GM12873 (cell line): ENCODE measurements at regions not wholly inside any gene's neighbourhood (a gene's known extent, or its start where the extent isn't known, plus 50 kb on each side); places are given as distances from the start of the nearest gene placed in this dataset.

Source experiments
- TF ChIP-seq, protein P1 (sequence below): IDR thresholded peaks from 2 replicates; pipeline ENCODE4 v1.5.1; 2012; ENCODE audit warnings: low read depth, mild to moderate bottlenecking, moderate library complexity, low read length, control low read depth; ENCODE audit not compliant: insufficient read depth; ENCODE audit errors: missing control alignments

DNA sequence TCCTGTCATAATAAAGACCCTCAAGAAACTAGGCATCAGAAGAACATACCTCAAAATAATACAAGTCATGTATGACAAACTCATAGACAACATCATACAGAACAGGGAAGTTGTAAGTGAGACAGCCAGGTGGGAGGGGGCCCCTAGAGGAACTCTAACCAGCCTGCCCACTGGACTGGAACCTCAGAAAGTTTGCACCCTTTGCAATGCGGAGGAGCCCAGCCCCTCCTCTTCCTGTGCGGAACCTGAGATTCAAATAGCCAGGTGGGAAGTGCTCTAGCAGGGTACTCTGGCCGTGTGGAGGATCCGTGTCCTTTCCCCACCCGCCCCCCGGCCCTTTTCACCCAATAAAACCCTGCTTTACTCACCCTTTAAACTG, 387.0 kb upstream of the CBLB start:
- TF ChIP-seq, protein P1, sequence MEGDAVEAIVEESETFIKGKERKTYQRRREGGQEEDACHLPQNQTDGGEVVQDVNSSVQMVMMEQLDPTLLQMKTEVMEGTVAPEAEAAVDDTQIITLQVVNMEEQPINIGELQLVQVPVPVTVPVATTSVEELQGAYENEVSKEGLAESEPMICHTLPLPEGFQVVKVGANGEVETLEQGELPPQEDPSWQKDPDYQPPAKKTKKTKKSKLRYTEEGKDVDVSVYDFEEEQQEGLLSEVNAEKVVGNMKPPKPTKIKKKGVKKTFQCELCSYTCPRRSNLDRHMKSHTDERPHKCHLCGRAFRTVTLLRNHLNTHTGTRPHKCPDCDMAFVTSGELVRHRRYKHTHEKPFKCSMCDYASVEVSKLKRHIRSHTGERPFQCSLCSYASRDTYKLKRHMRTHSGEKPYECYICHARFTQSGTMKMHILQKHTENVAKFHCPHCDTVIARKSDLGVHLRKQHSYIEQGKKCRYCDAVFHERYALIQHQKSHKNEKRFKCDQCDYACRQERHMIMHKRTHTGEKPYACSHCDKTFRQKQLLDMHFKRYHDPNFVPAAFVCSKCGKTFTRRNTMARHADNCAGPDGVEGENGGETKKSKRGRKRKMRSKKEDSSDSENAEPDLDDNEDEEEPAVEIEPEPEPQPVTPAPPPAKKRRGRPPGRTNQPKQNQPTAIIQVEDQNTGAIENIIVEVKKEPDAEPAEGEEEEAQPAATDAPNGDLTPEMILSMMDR: peak; percentile 6

- TF ChIP-seq, protein P1: no peak
Observed at GRCh38 chr3:106256249-106256957, 387.6 kb upstream of the CBLB start.

GRCh38 chr3:106257172-106257571, 388.4 kb upstream of the CBLB start:
- TF ChIP-seq, protein P1: no peak

DNA sequence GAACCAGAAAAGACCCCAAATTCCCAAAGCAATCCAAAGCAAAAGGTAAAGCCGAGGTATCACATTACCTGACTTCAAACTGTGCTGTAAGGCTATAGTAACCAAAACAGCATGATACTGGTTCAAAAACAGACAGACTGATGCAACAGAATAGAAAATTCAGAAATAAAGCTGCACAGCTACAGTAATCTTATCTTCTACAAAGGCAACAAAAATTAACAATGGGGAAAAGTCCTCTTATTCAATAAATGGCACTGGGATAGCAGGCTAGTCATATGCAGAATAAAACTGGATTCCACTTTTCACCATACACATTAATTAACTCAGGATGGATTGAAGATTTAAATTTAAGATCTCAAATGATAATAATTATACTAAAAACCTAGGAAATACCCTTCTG, 392.6 kb upstream of the CBLB start:
- TF ChIP-seq, protein P1: no peak

GRCh38 chr3:106261915-106262683, 393.3 kb upstream of the CBLB start:
- TF ChIP-seq, protein P1: no peak

- TF ChIP-seq, protein P1: no peak
Observed at GRCh38 chr3:106263011-106263410, 394.2 kb upstream of the CBLB start.

- TF ChIP-seq, protein P1: no peak
Observed at GRCh38 chr3:106263546-106263945, 394.7 kb upstream of the CBLB start.
